Iris pigment epithelial cell (primary cell): ENCODE measurements at regions not wholly inside any gene's neighbourhood (a gene's known extent, or its start where the extent isn't known, plus 50 kb on each side); places are given as distances from the start of the nearest gene placed in this dataset.
"Not testable (repeated sequence)": the region's sequence is repeated elsewhere in the genome, so short reads cannot be mapped to it uniquely, and the experiment has no call there.

Source experiments
- DNase-seq: peaks from one replicate; pipeline ENCODE4 v3.0.0-alpha.2; 2011; ENCODE audit warnings: low read depth

GRCh38 chr1:232416026-232416568, 213.8 kb downstream of the SIPA1L2 start:
- no peak for DNase-seq

- not testable (repeated sequence) for DNase-seq
These were observed 214.5 kb downstream of the SIPA1L2 start for GRCh38 chr1:232415481-232415880.

- no peak for DNase-seq
These were observed 215.8 kb downstream of the SIPA1L2 start for GRCh38 chr1:232414100-232414499.

- DNase-seq = no peak
These were observed 216.3 kb downstream of the SIPA1L2 start for GRCh38 chr1:232413674-232414073.

- DNase-seq = no peak
These were observed 220.3 kb downstream of the SIPA1L2 start for GRCh38 chr1:232409584-232409983.

GRCh38 chr1:232407120-232407519, 222.8 kb downstream of the SIPA1L2 start:
- no peak for DNase-seq

- no peak for DNase-seq
These were observed 224.2 kb downstream of the SIPA1L2 start for GRCh38 chr1:232405781-232406180.

- DNase-seq = no peak
These were observed 224.8 kb downstream of the SIPA1L2 start for GRCh38 chr1:232404981-232405731.

- DNase-seq = no peak
These were observed 225.7 kb downstream of the SIPA1L2 start for GRCh38 chr1:232404227-232404626.

GRCh38 chr1:232403017-232403714, 226.8 kb downstream of the SIPA1L2 start:
- no peak for DNase-seq

- DNase-seq = no peak
These were observed 231.1 kb downstream of the SIPA1L2 start for GRCh38 chr1:232398823-232399222.

- no peak for DNase-seq
These were observed 236.3 kb downstream of the SIPA1L2 start for GRCh38 chr1:232393444-232394146.

- peak; percentile 10 for DNase-seq
These were observed 236.9 kb downstream of the SIPA1L2 start for GRCh38 chr1:232393010-232393409.

- DNase-seq = no peak
These were observed 239.3 kb downstream of the SIPA1L2 start for GRCh38 chr1:232390590-232390989.

GRCh38 chr1:232389744-232390143, 240.2 kb downstream of the SIPA1L2 start:
- DNase-seq = no peak

- no peak for DNase-seq
These were observed 241.6 kb downstream of the SIPA1L2 start for GRCh38 chr1:232388363-232388762.

- DNase-seq = no peak
These were observed 243.0 kb downstream of the SIPA1L2 start for GRCh38 chr1:232386721-232387510.

- DNase-seq = no peak
These were observed 243.6 kb downstream of the SIPA1L2 start for GRCh38 chr1:232386294-232386693.

- DNase-seq = peak; percentile 79
These were observed 244.7 kb downstream of the SIPA1L2 start for GRCh38 chr1:232385221-232385620.

GRCh38 chr1:232384171-232384883, 245.6 kb downstream of the SIPA1L2 start:
- no peak for DNase-seq

- no peak for DNase-seq
These were observed 246.3 kb downstream of the SIPA1L2 start for GRCh38 chr1:232383455-232384123.
